Stimulated activated naive CD8-positive, alpha-beta T cell treated with anti-CD3 and anti-CD28 coated beads, Interleukin-15, Interleukin-2, amounts not matched to agents 100 ng/mL and 50 ng/mL, for 24 hours (primary cell): ENCODE measurements at regions not wholly inside any gene's neighbourhood (a gene's known extent, or its start where the extent isn't known, plus 50 kb on each side); places are given as distances from the start of the nearest gene placed in this dataset.
"Not testable (repeated sequence)": the region's sequence is repeated elsewhere in the genome, so short reads cannot be mapped to it uniquely, and the experiment has no call there.

ENCODE experiments used
- H3K27ac Mint-ChIP-seq: one replicate; pipeline ENCODE4 v1.8.0; 2021; ENCODE audit warnings: mild to moderate bottlenecking, mixed read lengths
- H3K27me3 Mint-ChIP-seq: one replicate; pipeline ENCODE4 v1.8.0; 2021; ENCODE audit warnings: mixed read lengths
- H3K36me3 Mint-ChIP-seq: one replicate; pipeline ENCODE4 v1.8.0; 2021; ENCODE audit warnings: low read depth, mixed read lengths
- H3K4me1 Mint-ChIP-seq: one replicate; pipeline ENCODE4 v1.8.0; 2021; ENCODE audit warnings: low read depth, mixed read lengths
- H3K4me3 Mint-ChIP-seq: one replicate; pipeline ENCODE4 v1.8.0; 2021; ENCODE audit warnings: mild to moderate bottlenecking, mixed read lengths
- H3K9me3 Mint-ChIP-seq: one replicate; pipeline ENCODE4 v1.8.0; 2021; ENCODE audit warnings: mixed read lengths

DNA sequence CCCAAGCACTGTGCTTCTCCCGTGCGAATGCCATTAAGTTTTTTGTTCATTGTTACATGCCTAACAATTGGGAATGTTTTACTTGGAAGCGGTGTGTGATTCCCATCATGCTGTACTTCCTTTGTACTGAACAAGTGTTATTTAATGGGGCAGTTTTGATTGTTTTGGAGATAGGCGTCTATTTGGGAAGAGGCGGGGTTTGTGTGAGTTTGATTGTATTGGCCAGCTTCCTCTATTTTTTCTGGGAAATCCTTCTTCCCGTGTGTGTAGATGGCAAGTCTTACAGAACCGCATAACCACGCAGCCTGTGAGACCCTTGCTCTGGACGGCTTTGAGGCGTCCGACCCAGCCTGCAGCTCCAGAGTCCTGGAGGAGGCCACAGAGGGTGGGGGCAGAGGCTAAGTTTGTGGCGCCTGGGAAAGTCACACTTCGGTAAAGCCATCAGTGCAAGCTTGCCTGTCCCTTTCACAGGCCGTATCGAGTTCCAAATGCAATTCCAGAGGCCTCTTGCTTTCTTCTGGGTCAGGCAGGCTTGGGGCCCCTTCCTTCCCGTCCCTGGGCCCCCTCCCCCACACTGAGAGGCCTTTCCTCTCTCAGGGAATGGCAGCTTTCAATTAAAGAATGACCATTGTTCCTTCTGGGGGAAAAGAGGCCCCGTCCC, 210.3 kb downstream of the TOMM20 start:
- Mint-ChIP-seq H3K9me3 (no peaks in the 10 kb centered on the region), H3K4me1 (peaks cover 11% of the 10 kb centered on the region), H3K27me3 (no peaks in the 10 kb centered on the region), H3K27ac (no peak overlapping the region), H3K36me3 (no peaks in the 10 kb centered on the region), H3K4me3 (no peak overlapping the region)

DNA sequence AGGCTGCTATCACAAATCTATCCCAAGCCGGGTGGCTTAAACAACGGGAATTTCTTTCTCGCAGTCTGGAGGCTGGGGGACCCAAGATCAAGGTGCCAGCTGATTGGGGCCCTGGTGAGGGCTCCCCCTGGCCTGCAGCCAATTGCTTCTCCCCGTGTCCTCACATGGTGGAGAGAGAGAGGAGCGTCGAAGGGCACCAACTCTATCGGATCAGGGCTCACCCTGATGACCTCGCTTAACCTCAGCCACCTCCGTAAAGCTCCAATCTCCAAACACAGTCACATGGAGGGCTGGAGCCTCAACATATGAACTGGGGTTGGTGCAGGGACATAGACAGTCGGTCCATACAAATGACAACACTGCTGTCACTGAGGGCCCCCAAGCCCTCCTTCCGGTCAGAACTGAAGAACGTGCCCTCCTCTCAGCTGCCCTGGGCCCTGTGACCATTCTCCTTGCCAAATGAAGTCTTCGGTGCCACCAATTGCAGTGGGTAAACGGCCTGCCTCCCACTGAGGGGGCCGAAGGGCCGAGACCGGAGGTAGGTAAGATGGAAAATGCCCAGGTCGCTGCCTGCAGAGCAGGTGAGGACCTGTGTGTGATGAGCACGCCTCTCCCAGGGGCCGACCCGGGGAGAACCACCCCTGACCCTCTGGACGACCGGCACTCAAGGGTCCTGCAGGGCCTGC, 211.0 kb downstream of the TOMM20 start:
- Mint-ChIP-seq H3K27ac (no peak overlapping the region), H3K36me3 (no peaks in the 10 kb centered on the region), H3K4me3 (no peak overlapping the region), H3K27me3 (no peaks in the 10 kb centered on the region), H3K9me3 (no peaks in the 10 kb centered on the region), H3K4me1 (peaks cover 16% of the 10 kb centered on the region)

DNA sequence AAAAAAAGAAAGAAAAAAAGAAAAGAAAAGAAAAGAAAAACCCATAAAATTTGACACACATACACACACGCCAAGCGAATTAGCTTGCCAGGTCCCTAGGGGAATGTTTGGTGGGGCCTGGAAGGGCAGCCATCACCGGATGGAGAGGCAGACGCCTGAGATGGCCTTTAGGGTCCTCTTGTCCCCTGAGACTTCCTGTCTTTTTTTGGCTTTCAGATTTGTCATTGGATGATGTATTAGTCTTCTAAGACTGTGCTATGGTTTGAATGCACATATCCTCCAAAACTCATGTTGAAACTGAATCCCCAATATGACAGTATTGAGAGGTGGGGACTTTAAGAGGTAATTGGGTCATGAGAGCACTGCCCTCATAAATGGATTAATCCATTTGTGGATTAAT, 211.8 kb downstream of the TOMM20 start:
- Mint-ChIP-seq H3K4me3 (no peak overlapping the region), H3K27me3 (no peaks in the 10 kb centered on the region), H3K9me3 (no peaks in the 10 kb centered on the region), H3K4me1 (peaks cover 24% of the 10 kb centered on the region), H3K27ac (no peak overlapping the region), H3K36me3 (no peaks in the 10 kb centered on the region)

DNA sequence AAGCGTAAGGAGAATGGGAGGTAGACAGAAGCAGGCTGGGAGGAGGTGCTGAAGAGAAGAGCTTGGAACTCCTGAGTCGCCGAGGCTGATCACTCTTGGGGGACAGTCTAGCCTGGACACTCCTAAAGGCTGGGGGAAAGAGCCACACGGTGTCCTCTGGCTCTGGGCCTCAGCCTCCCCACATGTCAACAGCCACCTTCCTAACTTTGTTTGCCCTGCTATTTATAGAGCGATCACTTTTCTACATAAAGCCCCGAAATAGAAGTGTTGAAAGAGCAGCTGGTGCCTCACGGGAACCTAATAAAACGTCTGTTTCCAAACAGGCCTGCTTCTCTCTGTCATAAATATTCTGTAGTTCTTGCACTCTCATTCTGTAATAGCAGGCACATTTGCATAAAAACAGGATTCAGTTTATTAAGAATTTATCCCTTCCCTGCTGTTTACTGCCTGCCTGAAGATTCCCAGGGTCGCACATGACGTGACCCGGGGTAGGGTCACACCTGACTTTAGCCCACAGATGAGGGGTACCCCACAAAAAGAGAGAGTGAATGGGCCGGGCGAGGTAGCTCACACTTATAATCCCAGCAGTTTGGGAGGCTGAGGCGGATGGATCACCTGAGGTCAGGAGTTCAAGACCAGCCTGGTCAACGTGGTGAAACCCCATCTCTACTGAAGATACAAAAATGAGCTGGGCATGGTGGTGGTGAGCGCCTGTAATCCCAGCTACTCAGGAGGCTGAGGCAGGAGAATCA, 212.5 kb downstream of the TOMM20 start:
- Mint-ChIP-seq H3K4me1 (peaks cover 31% of the 10 kb centered on the region), H3K27ac (no peak overlapping the region), H3K36me3 (no peaks in the 10 kb centered on the region), H3K9me3 (no peaks in the 10 kb centered on the region), H3K4me3 (no peak overlapping the region), H3K27me3 (no peaks in the 10 kb centered on the region)

DNA sequence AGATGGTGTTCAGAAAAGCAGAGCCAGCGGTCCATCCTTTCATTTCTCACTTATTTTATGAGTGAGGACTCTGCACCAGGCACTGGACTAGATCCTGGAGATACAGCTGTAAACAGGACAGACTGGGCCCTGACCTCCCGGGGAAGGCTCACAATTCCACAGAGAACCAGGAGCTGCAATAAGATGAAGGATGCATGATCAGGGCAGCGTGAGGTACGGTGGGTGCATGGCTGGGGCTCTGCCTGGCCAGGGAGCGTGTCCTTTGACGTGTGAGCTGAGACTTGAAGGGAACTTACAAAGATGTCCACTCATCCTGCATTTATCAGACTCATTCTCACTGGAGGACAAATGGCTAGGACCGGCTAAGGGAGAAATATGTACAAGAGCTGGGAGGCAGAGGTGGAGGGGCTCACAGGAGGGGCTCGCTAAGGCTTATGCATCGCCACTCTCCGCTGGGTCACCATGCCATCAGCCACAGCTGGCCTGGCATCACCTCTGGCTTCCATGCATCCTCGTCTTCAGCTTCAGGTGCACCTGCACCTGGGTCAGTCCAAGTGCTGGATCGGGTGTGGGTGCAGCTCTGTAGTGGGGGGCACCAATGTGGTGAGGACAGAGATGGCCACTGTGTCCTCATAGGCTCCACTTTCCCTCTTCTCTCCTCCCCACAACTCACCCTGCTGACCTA, 213.9 kb downstream of the TOMM20 start:
- Mint-ChIP-seq H3K36me3 (no peaks in the 10 kb centered on the region), H3K4me3 (no peak overlapping the region), H3K27ac (no peak overlapping the region), H3K27me3 (no peaks in the 10 kb centered on the region), H3K9me3 (no peaks in the 10 kb centered on the region), H3K4me1 (peaks cover 32% of the 10 kb centered on the region)

DNA sequence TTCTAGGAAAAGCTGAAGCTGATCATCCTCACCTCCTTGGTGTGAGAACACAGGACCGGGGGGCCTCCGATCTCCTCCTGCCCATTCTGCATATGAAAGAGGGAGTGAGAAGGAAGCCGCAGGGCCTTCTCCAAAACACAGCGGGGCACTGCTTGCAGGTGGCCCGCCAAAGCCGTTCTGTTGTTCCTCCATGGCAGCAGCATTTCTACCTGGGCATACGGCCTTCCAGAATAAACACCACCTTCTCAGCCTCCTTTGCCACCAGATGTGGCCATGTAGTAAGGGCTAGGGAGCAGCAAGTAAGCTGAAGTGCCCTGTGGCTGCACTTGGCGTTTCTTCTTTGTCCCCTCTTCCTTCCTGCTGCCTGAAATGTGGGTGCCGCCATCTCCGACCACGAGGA, 214.9 kb downstream of the TOMM20 start:
- H3K27me3 Mint-ChIP-seq = no peaks in the 10 kb centered on the region
- no peak overlapping the region for H3K4me3 Mint-ChIP-seq
- H3K9me3 Mint-ChIP-seq = no peaks in the 10 kb centered on the region
- peaks cover 32% of the 10 kb centered on the region for H3K4me1 Mint-ChIP-seq
- H3K36me3 Mint-ChIP-seq = no peaks in the 10 kb centered on the region
- H3K27ac Mint-ChIP-seq = no peak overlapping the region

DNA sequence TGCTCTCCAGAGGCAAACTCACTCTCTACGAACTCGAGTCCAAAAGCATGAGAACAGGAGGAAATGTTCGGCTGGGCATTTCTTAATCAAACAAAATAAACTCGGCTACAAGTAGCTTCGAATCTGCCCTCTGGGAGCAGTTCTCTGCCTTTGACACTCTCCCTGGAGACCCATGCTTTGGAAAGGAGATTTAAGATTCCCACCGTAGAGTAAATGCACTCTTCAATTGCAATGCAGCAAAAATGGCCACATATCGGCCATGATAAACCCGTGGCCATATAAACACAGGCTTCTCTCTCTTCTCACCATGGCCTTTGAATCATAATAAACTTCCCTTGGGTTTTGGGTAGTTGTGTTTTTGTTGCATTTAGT, 215.4 kb downstream of the TOMM20 start:
- no peaks in the 10 kb centered on the region for H3K9me3 Mint-ChIP-seq
- no peak overlapping the region for H3K27ac Mint-ChIP-seq
- no peaks in the 10 kb centered on the region for H3K36me3 Mint-ChIP-seq
- H3K4me1 Mint-ChIP-seq = peaks cover 32% of the 10 kb centered on the region
- no peaks in the 10 kb centered on the region for H3K27me3 Mint-ChIP-seq
- H3K4me3 Mint-ChIP-seq = no peak overlapping the region

DNA sequence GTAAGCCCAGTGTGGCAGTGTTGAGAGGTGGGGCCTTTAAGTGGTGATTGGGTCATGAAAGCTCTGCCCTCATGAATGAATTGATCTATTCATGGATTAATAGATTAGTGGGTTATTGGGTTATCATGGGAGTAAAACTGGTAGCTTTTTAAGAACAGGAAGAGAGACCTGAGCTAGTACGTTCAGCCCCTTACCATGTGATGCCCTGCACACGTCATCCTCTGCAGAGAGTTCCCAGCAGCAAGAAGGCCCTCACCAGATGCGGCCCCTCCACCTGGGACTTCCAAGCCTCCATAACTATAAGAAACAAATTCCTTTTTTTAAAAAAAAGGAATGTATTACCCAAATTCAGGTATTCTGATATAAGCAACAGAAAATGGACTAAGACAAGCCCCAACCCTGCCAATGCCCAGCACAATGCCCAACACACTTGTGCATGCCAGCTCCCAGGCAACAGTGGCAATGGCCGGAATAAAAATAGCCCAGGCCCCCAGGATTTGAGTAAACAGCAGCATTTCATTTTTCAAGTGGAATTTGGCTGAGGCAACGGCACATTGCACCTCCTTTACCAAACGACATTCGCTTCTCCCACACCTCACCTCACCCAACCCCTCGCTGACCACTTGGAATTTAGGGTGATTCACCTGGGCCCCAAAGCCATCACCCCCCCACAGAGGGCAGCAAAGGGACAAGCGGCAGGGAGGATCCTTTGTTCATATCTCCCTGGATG, 215.9 kb downstream of the TOMM20 start:
- no peak overlapping the region for H3K4me3 Mint-ChIP-seq
- H3K27me3 Mint-ChIP-seq = no peaks in the 10 kb centered on the region
- H3K9me3 Mint-ChIP-seq = no peaks in the 10 kb centered on the region
- peaks cover 32% of the 10 kb centered on the region for H3K4me1 Mint-ChIP-seq
- no peak overlapping the region for H3K27ac Mint-ChIP-seq
- no peaks in the 10 kb centered on the region for H3K36me3 Mint-ChIP-seq

DNA sequence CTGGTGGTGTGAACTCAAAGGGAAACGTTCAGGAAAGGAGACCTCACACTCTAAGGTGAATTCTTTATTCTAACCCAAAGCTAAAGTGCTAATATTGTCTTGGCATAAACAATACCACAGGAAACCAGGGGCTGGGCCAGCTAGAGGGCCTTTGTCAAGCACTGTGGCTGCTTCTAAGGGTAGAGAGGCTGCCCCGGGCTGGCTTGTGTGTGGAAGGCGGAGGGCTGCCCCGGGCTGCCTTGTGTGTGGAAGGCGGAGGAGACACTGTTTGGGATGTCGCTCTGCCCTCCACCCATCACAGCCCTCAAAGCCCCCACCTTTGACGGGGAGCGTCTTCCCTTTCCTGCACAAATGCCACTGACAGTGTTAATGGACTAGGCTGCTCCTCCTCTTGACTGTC, 216.8 kb downstream of the TOMM20 start:
- H3K4me1 Mint-ChIP-seq = peaks cover 28% of the 10 kb centered on the region
- no peak overlapping the region for H3K4me3 Mint-ChIP-seq
- no peaks in the 10 kb centered on the region for H3K27me3 Mint-ChIP-seq
- H3K27ac Mint-ChIP-seq = no peak overlapping the region
- H3K36me3 Mint-ChIP-seq = no peaks in the 10 kb centered on the region
- H3K9me3 Mint-ChIP-seq = no peaks in the 10 kb centered on the region

DNA sequence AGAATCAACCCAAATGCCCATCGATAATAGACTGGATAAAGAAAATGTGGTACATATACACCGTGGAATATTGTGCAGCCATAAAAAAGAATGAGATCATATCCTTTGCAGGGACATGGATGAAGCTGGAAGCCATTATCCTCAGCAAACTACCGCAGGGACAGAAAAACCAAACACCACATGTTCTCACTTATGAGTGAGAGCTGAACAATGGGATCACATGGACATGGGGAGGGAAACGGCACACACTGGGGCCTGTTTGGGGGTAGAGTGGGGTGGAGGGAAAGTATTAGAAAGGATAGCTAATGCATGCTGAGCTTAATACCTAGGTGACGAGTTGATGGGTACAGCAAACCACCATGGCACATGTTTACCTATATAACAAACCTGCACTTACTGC, 217.5 kb downstream of the TOMM20 start:
- not testable (repeated sequence) for H3K9me3 Mint-ChIP-seq, H3K27ac Mint-ChIP-seq, H3K36me3 Mint-ChIP-seq, H3K4me3 Mint-ChIP-seq, H3K27me3 Mint-ChIP-seq
- H3K4me1 Mint-ChIP-seq = peaks cover 27% of the 10 kb centered on the region

DNA sequence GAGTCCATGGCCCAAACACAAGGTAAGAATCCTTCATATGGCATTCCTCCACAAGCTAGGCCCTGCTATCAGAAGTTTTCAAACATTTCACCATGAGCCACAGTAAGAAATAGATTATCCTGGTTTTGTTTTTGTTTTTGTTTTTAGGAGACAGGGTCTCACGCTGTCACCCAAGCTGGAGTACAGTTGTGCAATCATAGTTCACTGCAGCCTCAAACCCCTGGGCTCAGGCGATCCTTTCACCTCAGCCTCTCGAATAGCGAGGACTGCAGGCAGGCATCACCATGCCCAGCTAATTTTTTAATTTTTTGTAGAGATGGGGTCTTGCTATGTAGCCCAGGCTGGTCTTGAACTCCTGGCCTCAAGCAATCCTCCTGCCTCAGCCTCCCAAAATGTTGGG, 218.8 kb downstream of the TOMM20 start:
- no peaks in the 10 kb centered on the region for H3K27me3 Mint-ChIP-seq
- no peaks in the 10 kb centered on the region for H3K36me3 Mint-ChIP-seq
- H3K4me3 Mint-ChIP-seq = no peak overlapping the region
- H3K9me3 Mint-ChIP-seq = no peaks in the 10 kb centered on the region
- H3K27ac Mint-ChIP-seq = no peak overlapping the region
- peaks cover 27% of the 10 kb centered on the region for H3K4me1 Mint-ChIP-seq

DNA sequence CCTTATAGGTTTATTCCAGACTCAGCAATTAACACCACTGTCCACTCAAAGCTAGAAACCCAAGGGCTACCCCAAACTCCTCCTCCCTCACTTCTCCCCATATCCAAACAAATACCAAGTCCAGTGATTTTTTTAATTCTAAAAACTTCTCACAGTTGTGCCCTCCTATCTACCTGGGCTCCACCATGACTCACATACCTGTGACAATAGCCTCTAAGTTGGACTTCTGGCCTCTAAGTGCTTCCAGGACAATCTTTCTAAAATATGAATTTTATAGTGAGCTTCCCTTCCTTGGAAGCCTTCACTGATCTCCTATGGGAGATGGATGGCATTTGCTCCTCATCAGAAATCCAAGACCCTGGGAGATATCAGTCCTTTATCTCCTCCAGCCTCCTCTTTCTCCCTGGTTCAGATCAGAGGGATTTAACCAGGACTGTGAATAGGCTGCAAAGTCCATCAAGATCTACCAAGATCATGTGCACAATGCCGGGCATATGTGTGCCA, 219.3 kb downstream of the TOMM20 start:
- H3K9me3 Mint-ChIP-seq = no peaks in the 10 kb centered on the region
- no peak overlapping the region for H3K4me3 Mint-ChIP-seq
- no peak overlapping the region for H3K27ac Mint-ChIP-seq

DNA sequence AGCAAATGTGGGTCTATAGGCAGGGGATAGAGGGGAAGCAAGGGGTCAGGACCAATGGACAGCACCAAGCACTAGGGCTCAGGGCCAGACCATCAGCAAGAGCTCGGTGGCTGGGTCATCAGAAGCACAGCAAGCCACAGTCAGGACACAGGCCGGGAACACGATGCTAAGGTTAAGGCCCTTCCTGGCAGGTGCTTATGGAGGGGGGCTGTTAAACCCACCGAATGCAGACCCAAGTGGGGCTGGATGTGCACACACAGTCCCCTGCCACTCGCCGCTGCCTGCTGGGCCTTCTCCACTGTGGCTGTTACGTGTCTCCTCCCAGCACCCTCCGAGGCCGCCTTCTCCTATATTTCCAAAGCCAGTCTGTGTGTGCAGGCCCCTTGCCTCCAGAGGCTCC, 220.1 kb downstream of the TOMM20 start:
- Mint-ChIP-seq H3K27me3 (no peaks in the 10 kb centered on the region), H3K4me1 (peaks cover 26% of the 10 kb centered on the region), H3K4me3 (no peak overlapping the region), H3K36me3 (no peaks in the 10 kb centered on the region), H3K27ac (peak overlapping the region; percentile 59), H3K9me3 (no peaks in the 10 kb centered on the region)

More for the DNA sequence above, 219.3 kb downstream of the TOMM20 start:
- Mint-ChIP-seq H3K36me3 (no peaks in the 10 kb centered on the region), H3K27me3 (no peaks in the 10 kb centered on the region), H3K4me1 (peaks cover 27% of the 10 kb centered on the region)

DNA sequence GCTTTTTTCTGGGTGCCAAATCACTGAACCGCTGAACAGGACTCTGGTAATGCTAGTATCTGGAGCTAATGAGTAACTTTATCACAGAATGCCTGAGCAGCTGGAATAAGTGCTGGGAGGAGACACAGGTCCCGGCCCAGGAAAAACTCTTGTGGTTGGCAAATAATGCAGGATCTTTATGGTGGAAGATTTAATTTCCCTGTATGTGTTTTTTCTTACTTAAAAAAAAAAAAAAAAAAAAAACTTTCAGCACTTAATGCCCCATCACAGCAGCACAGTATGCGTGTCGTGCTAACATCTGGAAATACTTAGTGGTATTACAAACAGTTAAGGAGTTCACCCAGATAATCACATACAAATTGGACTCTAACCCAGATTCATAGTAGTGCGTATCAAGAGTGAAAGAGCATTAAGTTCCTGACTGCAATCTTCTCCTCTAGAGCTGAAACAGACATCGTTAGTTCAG, 220.7 kb downstream of the TOMM20 start:
- peak overlapping the region; percentile 59 for H3K27ac Mint-ChIP-seq
- H3K4me1 Mint-ChIP-seq = peaks cover 20% of the 10 kb centered on the region
- no peaks in the 10 kb centered on the region for H3K27me3 Mint-ChIP-seq
- H3K36me3 Mint-ChIP-seq = no peaks in the 10 kb centered on the region
- no peak overlapping the region for H3K4me3 Mint-ChIP-seq
- no peaks in the 10 kb centered on the region for H3K9me3 Mint-ChIP-seq
